ENCODE measurements at regions not wholly inside any gene's neighbourhood (a gene's known extent, or its start where the extent isn't known, plus 50 kb on each side); places are given as distances from the start of the nearest gene placed in this dataset.

DNA sequence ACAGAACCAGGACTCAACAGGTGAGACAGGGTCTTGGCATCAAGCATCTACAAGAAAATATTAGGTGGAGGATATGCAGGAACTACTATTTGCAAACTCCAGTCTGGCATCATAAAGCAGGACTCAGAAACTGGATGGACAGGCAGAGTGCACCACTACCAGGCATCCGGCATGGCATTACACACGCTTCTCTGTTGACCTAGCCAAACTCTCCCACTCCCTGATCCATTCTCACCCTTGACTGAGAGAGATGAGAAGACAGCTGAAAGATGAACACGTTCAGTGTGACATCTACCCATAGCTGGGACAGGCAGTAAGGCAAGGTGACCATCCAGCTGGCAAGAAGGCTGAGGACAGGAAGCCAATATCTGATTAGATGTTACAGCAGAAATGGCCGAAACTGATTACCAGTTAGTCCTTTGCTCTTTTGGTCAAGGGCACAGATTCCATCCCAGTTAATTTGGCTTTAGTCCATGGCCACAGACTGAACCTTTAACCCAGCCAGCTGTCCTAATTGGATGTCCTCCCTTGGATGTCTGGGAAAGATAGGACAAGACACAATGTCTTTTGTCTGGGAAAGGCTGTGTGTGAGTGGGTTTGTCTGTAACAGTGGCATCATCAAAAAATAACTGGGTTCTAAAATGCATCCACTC lies 71.6 kb downstream of the BBS10 start:
- TF ChIP-seq CTCF (IDR thresholded peaks at IDR 0.05; ENCODE audit: low read depth, low read length) = no peak

GRCh38 chr12:76275511-76276093 lies 72.6 kb downstream of the BBS10 start:
- H3K4me3 ChIP-seq (ENCODE audit: low read depth, low read length) = no peak overlapping the region
- no peak for TF ChIP-seq CTCF (IDR thresholded peaks at IDR 0.05; ENCODE audit: low read depth, low read length)

More for the DNA sequence above, 71.6 kb downstream of the BBS10 start:
- H3K4me3 ChIP-seq (ENCODE audit: low read depth, low read length) = no peak overlapping the region

- no peak for TF ChIP-seq CTCF (IDR thresholded peaks at IDR 0.05; ENCODE audit: low read depth, low read length)
- H3K4me3 ChIP-seq (ENCODE audit: low read depth, low read length) = no peak overlapping the region
These were observed 73.7 kb downstream of the BBS10 start for GRCh38 chr12:76274420-76275083.

DNA sequence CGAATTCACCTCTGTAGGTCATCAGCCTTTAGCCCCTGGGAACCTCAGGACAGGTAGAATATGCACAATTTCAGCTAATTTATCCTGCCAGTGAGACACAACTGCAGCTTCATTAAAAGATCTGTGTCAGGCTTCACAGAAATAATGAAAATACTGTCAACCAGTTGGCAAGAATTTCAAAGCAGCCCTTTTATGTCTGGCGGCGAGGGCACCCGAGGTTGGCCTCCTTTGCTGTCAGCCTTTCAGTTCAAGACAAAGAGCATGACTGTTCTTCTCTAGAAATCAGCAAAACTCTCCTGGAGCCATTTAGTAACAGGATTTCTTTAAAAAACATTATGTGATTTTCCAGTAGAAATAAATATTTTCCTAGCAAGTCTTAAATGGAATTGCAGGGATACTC lies 75.9 kb downstream of the BBS10 start:
- H3K4me3 ChIP-seq (ENCODE audit: low read depth, low read length) = no peak overlapping the region
- TF ChIP-seq CTCF (IDR thresholded peaks at IDR 0.05; ENCODE audit: low read depth, low read length) = no peak

GRCh38 chr12:76270657-76271358 lies 77.4 kb downstream of the BBS10 start:
- no peak for TF ChIP-seq CTCF (IDR thresholded peaks at IDR 0.05; ENCODE audit: low read depth, low read length)
- no peak overlapping the region for H3K4me3 ChIP-seq (ENCODE audit: low read depth, low read length)

DNA sequence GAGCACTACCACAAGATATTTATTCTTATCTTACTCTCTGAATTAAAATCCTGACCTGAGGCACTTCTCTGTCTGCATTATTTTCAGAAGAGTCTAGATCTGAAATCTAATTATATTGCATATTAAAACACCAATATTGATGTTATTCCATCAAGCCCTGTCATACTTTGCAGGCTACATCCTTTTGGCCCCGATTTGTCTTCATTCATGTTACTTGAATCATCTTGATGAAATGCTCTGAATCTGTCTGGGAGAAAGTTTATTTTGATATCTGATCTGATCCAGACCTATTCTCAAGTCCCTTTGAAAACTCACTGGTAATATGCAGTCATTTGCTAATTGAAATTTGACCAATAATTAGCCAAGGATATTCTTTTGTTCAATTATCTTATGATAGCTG lies 79.9 kb downstream of the BBS10 start:
- TF ChIP-seq CTCF (IDR thresholded peaks at IDR 0.05; ENCODE audit: low read depth, low read length) = no peak
- H3K4me3 ChIP-seq (ENCODE audit: low read depth, low read length) = no peak overlapping the region
